Colon (tissue), 2 donors: ENCODE measurements at regions not wholly inside any gene's neighbourhood (a gene's known extent, or its start where the extent isn't known, plus 50 kb on each side); places are given as distances from the start of the nearest gene placed in this dataset.
"Not testable (repeated sequence)": the region's sequence is repeated elsewhere in the genome, so short reads cannot be mapped to it uniquely, and the experiment has no call there.

Experiments
- FAIRE-seq: peaks from 2 replicates; lab custom pipeline; 2012; peaks lifted over from hg19 to GRCh38; lab: Jason Lieb, UNC
- donor health status: control.
- donor health status: control.

DNA sequence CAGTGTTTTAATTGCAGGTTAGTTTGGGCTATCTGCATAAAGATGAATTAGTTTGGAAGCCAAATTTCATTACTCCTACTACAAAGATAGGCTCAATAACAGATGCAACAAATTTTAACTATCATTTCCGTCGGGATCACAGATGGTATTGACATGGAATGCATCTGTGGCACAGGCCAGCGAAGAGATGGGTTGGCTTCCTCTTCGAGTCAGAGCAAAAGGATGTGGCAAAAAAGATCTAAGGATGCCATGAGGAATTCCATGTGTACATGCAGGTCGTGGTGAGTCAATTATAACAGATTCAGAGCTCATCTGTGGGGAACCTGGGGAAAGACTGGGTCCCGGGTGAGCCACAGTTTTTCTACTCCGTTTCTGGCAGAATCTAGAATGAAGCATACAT, 83.0 kb upstream of the CITED2 start:
- no peak for FAIRE-seq

GRCh38 chr6:139452148-139452876, 77.9 kb upstream of the CITED2 start:
- no peak for FAIRE-seq

- no peak for FAIRE-seq
Observed at GRCh38 chr6:139449611-139450000, 75.2 kb upstream of the CITED2 start.

DNA sequence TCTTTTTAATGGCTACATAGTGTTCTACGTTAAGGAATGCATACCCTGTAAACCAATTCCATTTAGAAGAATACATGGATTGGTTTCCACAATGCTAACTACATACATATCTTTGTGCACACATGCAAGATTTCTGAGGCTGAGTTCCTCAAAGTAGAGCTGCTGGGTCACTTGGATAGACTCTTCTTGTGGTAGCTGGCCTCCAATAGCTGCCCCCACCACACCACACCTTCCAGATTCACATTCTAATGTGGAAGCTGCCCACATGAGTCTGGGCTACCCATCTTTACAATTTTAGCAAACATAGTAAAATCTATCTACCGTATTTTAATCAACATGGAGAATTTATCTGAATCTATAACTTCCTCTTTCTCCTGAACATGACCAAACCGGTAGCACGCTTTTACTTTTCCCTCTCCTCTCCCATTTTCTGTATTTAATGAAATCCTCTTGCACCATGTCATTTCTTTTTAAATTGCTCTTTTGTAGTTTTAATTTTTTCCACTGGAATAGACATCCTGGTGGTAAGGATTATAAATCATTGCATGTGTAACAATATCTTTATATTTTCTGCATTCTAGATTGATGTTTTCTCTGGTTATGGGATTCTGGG, 74.7 kb upstream of the CITED2 start:
- FAIRE-seq: no peak

DNA sequence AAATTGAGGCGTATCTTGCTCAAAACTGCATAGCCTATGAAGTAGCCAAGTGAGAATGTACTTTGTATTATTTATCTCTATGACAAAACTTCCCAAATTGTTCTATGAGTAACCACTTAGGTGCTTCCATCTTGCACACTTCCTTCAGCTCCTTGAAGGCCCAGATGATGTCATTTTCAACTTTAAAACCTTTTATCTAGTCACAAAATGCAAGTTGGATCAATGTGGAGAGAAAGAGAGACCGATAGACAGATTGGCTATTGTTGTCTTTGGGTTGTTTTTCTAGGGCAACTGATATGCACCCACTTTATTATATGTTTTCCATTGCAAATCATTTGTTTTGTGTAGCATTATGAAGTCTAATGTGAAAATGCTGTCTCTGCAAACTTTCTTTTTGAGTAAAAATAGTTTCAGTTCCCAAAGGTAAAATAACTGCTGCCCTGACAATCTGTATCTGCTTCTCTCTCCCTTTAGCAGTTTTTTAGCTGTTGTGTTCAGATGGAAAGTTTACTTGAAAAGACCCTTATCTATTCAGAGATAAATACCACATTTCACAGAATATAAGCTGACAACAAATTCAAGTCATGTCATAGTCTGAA, 73.7 kb upstream of the CITED2 start:
- FAIRE-seq: no peak

GRCh38 chr6:139447656-139447975, 73.2 kb upstream of the CITED2 start:
- FAIRE-seq: no peak

DNA sequence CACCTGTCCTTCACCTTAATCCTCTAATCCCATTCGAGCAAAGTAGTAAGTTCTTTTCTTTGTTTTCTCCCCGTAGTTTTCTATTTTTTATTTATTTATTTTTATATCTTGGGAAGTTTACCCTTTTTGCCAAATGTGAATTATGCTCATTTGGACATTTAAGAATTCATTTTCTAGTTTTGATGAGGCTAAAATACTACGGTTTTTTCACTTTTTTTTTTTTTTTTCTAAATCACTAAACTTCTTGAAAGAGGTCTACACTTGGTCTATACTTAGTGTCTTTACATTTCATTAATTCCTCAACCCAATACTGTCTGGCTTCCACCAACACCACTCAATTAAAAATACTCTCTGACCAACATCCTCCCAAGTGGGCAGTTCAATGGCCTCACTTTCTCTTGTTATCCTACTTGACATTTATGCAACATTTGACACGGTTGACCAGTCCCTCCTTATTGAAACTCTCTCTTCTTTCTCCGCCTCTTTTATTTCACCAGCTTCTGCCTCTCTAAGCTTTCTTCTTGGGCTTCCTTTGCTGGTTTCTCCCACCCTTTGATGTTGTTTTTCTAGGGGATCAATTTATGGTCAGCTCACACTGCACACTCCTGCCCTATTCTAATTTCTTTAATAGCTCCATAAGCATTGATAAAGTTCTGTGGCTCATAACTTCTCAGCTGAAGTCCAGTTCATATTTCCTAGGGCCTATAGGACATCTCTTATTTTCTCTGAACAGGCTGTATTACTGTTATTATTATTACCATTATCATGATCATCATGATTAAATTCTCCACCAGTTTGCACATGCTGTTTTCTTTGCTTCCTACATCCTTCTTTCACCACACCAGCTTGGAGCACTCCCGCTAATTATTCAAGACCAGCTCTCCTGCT, 72.6 kb upstream of the CITED2 start:
- no peak for FAIRE-seq

DNA sequence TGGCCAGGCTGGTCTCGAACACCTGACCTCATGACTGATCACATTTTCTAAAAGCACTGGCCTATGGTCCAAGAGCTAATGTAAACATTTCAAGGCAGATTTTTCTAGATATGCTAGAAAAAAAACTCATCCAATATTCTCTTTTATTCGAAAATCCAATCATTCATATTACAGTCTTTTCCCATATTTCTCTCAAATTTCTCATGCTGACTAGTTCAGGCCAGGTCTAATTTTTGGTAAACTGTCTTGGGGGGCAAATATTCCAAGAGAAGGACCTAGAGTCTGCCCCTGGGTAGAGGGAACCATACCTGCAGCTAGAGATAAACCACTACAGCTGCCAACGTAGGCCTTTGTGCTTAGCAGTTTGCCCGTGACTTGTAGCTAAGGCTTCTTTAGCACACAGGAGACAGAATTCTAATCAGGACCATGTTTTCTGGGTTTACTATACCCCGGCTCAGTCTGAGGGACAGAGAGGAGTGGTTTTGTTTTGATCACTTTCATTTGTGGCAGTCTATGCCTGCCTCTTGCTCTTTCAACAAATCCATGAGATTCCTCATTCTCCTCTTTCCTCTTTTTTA, 71.8 kb upstream of the CITED2 start:
- no peak for FAIRE-seq

- FAIRE-seq: not testable (repeated sequence)
Observed at GRCh38 chr6:139444273-139444787, 69.9 kb upstream of the CITED2 start.

DNA sequence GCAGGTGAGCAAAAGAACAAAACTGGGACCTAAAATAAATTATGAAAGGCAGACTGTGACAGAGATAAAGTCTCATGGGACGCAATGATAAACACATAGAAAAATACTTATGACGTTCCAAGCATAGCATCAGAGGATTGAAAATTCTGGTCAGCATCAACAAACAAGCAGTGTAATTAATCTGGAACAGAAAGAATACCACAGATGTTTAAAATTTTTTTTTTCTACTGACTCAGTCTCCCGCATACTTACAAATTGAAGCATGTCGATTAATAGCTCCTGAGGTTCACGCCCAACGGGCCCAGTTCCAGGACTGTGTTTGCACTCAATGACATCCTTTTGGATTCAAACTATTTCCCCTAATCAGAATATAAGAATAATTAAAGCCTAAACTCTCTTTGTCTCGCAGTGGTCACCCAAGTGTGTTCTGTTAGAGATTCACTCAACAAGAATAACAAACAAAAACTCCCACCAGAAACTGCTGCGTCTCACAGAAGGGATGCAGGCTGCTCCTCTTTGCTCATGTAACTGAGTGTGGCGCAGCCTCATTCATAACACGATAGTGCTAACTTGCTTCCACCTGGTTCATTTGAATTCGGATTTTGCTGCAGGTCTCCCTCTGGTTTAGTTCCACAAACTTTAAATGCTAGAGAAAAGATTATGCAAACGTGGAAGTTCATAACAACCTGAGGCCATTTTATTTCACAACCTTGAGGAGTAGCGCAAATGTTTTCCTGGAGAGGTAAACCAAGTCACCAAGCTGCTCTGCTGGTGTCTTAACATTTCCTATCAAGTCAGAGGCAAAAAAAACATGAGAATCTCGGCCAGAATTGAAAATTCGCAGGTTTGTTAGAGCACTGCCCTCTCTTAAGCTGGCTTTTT, 69.0 kb upstream of the CITED2 start:
- FAIRE-seq: no peak

DNA sequence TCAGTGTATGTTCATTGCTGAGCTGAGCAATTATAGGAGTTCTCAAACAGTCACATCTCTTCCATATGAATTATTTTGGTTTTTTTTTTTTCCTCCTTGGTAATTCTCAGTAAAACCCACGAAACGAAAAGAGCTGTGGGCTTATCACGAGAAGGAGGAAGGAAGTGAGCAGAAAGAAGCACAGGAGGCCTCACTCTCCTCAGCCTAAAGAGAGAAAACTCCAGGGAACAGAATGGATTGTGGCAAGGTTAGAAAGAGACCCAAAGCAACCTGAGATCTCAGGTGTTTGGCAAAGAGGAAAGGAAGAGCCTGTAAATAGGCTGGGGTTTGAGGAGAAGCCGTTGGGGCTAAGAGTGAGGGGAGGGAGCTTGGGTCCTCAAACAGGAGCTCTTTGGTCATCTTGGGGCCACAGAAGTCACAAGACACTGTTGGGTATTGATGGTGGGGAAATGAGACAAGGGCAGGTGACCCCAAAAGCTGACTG, 67.8 kb upstream of the CITED2 start:
- no peak for FAIRE-seq

DNA sequence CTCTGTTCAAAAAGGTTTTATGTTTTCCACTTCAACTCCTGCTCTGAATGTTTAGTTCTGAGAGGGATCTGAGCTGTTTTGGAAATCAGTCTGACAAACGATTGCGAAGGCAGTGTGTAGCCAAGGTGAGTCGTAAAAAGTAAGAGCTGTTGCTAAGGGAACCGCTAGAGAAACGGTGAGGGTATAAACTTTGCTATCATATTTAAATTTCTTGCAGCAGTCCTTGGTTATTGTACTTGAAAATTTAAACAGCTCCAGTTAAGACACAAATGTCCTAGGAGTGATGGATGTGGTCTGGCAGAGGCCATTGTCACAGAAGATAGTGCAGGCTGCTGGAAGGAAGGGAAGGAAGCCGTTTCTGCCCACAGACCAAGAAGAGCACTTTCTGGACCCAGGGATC, 64.9 kb upstream of the CITED2 start:
- FAIRE-seq: no peak

- no peak for FAIRE-seq
Observed at GRCh38 chr6:139438775-139439174, 64.3 kb upstream of the CITED2 start.

DNA sequence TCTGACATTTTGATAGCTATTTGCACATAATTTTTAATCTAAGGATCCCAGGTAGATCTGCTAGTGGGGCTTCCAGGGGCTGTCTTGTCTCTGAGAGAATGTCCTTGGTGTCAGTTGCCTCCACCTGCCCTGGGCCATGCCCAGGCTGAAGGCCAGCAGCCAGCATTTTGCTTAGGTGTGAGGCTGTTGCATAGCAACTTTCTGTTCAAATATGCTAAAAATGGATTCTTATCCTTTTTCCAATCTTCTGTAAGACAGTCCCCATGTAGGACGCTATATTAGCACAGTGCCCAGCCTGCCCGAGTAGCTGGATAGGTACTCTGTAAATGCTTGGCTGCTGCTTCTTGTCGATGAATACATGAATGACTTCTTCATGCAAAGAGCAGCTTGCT, 62.5 kb upstream of the CITED2 start:
- FAIRE-seq: no peak

GRCh38 chr6:139436200-139436956, 61.9 kb upstream of the CITED2 start:
- no peak for FAIRE-seq

DNA sequence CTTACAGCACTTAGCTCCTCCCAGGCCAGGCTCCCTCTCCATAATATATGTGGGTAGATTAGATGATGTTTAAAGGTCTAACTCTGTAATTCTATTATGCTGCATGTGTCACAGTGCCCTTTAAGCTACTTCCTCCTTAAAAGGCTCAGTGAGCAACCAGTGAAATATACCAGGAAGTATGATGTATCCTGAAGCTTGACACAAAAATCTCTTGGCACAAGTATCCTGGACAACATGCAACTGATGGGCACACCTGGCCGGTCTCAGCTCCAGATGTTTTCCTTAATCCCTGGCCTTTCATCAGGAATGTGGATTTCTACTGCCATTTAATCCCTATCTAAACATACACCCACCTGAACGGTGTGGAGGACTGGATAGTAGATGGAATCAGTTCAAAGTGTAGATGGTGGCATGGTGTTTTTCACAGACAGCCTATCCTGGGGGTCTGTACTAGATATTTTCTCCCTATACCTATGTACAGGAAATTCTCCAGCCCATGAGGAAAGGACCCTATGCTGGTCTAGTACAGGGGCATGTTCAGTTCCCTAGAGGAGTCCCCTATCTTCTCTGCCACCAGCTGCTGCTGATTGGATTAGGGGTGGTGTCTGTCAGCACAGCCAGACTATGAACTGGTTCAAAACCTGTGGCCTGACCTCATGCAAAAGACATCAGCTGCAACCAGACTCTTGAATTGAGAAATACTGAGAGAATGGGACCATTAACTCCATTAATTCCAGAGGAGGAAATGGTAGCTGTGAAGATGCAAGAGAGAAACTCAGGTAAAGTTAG, 59.4 kb upstream of the CITED2 start:
- no peak for FAIRE-seq

GRCh38 chr6:139431602-139431956, 57.1 kb upstream of the CITED2 start:
- FAIRE-seq: no peak

- FAIRE-seq: no peak
Observed at GRCh38 chr6:139430899-139431601, 56.6 kb upstream of the CITED2 start.

- no peak for FAIRE-seq
Observed at GRCh38 chr6:139429580-139430145, 55.2 kb upstream of the CITED2 start.
